ENCODE measurements at regions not wholly inside any gene's neighbourhood (a gene's known extent, or its start where the extent isn't known, plus 50 kb on each side); places are given as distances from the start of the nearest gene placed in this dataset.
"Not testable (repeated sequence)": the region's sequence is repeated elsewhere in the genome, so short reads cannot be mapped to it uniquely, and the experiment has no call there.

- Histone ChIP-seq H3K9me3 (no peaks in the 10 kb centered on the region), H3K27ac (no peak overlapping the region), H3K27me3 (no peaks in the 10 kb centered on the region), H3K4me1 (no peaks in the 10 kb centered on the region), H3K36me3 (ENCODE audit: low read depth, missing control alignments) (no peaks in the 10 kb centered on the region), H3K4me3 (no peak overlapping the region)
- 92 to 97% methylated on average over 4 to 6 of the region's 6 CpGs for WGBS, 2 donors
- DNase-seq: no peak
- intact Hi-C loops (cut with DNase I; ENCODE audit: low total_unique reads): no loop called here
- TF ChIP-seq, protein P1, sequence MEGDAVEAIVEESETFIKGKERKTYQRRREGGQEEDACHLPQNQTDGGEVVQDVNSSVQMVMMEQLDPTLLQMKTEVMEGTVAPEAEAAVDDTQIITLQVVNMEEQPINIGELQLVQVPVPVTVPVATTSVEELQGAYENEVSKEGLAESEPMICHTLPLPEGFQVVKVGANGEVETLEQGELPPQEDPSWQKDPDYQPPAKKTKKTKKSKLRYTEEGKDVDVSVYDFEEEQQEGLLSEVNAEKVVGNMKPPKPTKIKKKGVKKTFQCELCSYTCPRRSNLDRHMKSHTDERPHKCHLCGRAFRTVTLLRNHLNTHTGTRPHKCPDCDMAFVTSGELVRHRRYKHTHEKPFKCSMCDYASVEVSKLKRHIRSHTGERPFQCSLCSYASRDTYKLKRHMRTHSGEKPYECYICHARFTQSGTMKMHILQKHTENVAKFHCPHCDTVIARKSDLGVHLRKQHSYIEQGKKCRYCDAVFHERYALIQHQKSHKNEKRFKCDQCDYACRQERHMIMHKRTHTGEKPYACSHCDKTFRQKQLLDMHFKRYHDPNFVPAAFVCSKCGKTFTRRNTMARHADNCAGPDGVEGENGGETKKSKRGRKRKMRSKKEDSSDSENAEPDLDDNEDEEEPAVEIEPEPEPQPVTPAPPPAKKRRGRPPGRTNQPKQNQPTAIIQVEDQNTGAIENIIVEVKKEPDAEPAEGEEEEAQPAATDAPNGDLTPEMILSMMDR (IDR thresholded peaks at IDR 0.05): no peak
- no peak for TF ChIP-seq POLR2A (IDR thresholded peaks at IDR 0.05)
Measured at GRCh38 chr5:39622281-39622680, 197.5 kb upstream of the DAB2 start.

- no peaks in the 10 kb centered on the region for H3K27me3 ChIP-seq
- no peak for DNase-seq
- 74 to 76% methylated on average over 4 of the region's 4 CpGs for whole genome bisulfite sequencing, 2 donors
- H3K27ac ChIP-seq: no peak overlapping the region
- H3K9me3 ChIP-seq: no peaks in the 10 kb centered on the region
- H3K4me1 ChIP-seq: no peaks in the 10 kb centered on the region
- H3K36me3 ChIP-seq (ENCODE audit: low read depth, missing control alignments): no peaks in the 10 kb centered on the region
- no peak for TF ChIP-seq POLR2A (IDR thresholded peaks at IDR 0.05)
- TF ChIP-seq, protein P1 (IDR thresholded peaks at IDR 0.05): no peak
- intact Hi-C loops (cut with DNase I; ENCODE audit: low total_unique reads): no loop called here
- no peak overlapping the region for H3K4me3 ChIP-seq
Measured at GRCh38 chr5:39619168-39619818, 194.5 kb upstream of the DAB2 start.

GRCh38 chr5:39618391-39618790, 193.6 kb upstream of the DAB2 start:
- TF ChIP-seq POLR2A (IDR thresholded peaks at IDR 0.05): no peak
- TF ChIP-seq, protein P1 (IDR thresholded peaks at IDR 0.05): no peak
- no peak for DNase-seq
- WGBS, 2 donors: 89 to 91% methylated on average over 5 of the region's 5 CpGs

DNA sequence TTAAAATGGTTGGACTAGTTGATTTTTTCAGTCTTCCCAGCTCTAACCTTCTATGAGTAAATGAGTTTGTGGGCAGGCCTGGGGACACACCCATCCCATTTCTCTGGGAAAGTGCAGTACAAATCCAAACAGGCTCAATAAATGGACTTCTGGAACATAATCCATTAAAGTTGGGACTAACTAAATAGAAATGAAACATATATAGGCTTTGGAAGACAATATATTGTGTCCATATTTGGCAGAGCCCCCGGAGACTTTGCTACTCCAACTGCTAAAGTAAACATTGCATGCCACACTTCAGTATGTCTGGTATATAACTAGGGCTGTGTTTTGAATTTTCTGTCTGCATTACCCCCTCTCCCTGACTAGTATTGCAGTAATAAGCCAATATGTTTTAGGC, 191.4 kb upstream of the DAB2 start:
- 76 to 87% methylated on average over 1 of the region's 1 CpG for WGBS, 2 donors
- intact Hi-C loops (cut with DNase I; ENCODE audit: low total_unique reads): no loop called here

More at GRCh38 chr5:39618391-39618790, 193.6 kb upstream of the DAB2 start:
- Histone ChIP-seq H3K27me3 (no peaks in the 10 kb centered on the region), H3K27ac (no peak overlapping the region), H3K36me3 (ENCODE audit: low read depth, missing control alignments) (no peaks in the 10 kb centered on the region), H3K4me1 (no peaks in the 10 kb centered on the region), H3K4me3 (no peak overlapping the region), H3K9me3 (no peaks in the 10 kb centered on the region)
- intact Hi-C loops (cut with DNase I; ENCODE audit: low total_unique reads): no loop called here

DNA sequence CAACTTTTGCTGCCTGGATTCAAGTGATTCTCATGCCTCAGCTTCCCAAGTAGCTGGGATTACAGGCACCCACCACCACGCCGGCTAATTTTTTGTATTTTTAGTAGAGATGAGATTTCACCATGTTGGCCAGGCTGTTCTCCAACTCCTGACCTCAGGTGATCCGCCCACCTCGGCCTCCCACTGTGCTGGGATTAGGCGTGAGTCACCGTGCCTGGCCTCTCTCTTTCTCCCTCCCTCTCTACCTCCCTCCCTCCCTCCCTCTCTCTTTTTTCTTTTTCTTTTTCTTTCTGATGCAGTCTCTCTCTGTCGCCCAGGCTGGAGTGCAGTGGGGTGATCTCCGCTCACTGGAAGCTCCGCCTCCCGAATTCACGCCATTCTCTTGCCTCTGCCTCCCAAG, 186.3 kb upstream of the DAB2 start:
- H3K36me3 ChIP-seq (ENCODE audit: low read depth, missing control alignments); H3K4me1 ChIP-seq; H3K27ac ChIP-seq; intact Hi-C loops (cut with DNase I; ENCODE audit: low total_unique reads); H3K27me3 ChIP-seq; DNase-seq; H3K9me3 ChIP-seq: not testable (repeated sequence)
- peak overlapping the region in 1 of 2 donors; percentile 10 for H3K4me3 ChIP-seq
- 57 to 75% methylated on average over 9 to 11 of the region's 11 CpGs for WGBS, 2 donors

More for the DNA sequence above, 191.4 kb upstream of the DAB2 start:
- Histone ChIP-seq H3K36me3 (ENCODE audit: low read depth, missing control alignments) (no peaks in the 10 kb centered on the region), H3K27me3 (no peaks in the 10 kb centered on the region), H3K9me3 (no peaks in the 10 kb centered on the region), H3K27ac (no peak overlapping the region), H3K4me1 (no peaks in the 10 kb centered on the region), H3K4me3 (no peak overlapping the region)
- TF ChIP-seq POLR2A (IDR thresholded peaks at IDR 0.05): no peak
- TF ChIP-seq, protein P1 (IDR thresholded peaks at IDR 0.05): no peak
- DNase-seq: no peak

Measured in testis (tissue), 2 donors.